HCT116 (cell line): ENCODE measurements at regions not wholly inside any gene's neighbourhood (a gene's known extent, or its start where the extent isn't known, plus 50 kb on each side); places are given as distances from the start of the nearest gene placed in this dataset.

Experiments used
- ATAC-seq: fragments of 200-7000 bp; cut with Tn5 transposase; 2 replicates; pipeline ENCODE4 v1.9.1; 2020; ENCODE audit warnings: mild to moderate bottlenecking, moderate library complexity
- BruUV-seq: library from RNA; stranded (reverse); fragments of 400-500 nt; replicated peaks from 2 replicates; lab custom pipeline; 2021; lab: Mats Ljungman, UMichigan
- CTCF ChIA-PET: fragments of 300-600 bp; sonication (Branson Sonifier 250); formaldehyde crosslinking; loops from one replicate; lab custom pipeline; 2021; ENCODE audit warnings: antibody characterized with exemption; lab: Charles Lee
- POLR2A ChIA-PET: fragments of 300-600, 350-600 bp; sonication (Branson Sonifier 250); formaldehyde crosslinking; loops from one replicate; lab custom pipeline; 2021; ENCODE audit warnings: antibody characterized with exemption; lab: Charles Lee
- RAD21 ChIA-PET, 2 experiments: fragments of 300-600 bp; sonication (Branson Sonifier 250); formaldehyde crosslinking; loops; one replicate each; lab custom pipeline; 2023; ENCODE audit warnings: low total read pairs in 2 of 2; ENCODE audit not compliant: uncharacterized antibody in 2 of 2, unreplicated experiment in 2 of 2, low non-redundant PET in 1 of 2; lab: Charles Lee
- DNase-seq: peaks from one replicate; pipeline ENCODE4 v3.0.0-alpha.2; 2010; ENCODE audit warnings: low read depth, low spot score
- H2AFZ ChIP-seq: fragments of 200-600 bp; shearing (Covaris generic), sonication (generic); 2 replicates; pipeline ENCODE4 v1.6.1; 2017; ENCODE audit warnings: low read depth, mixed run types, mixed read lengths, antibody characterized with exemption, low read length; ENCODE audit not compliant: poor library complexity, severe bottlenecking
- H3K27ac ChIP-seq: 2 replicates; pipeline ENCODE4 v1.5.1; 2012; ENCODE audit warnings: low read depth, low read length
- H3K27me3 ChIP-seq: fragments of 200-600 bp; sonication (generic); 2 replicates; pipeline ENCODE4 v1.6.1; 2016; ENCODE audit warnings: mixed run types, low read length, mixed read lengths; ENCODE audit not compliant: insufficient read depth
- H3K36me3 ChIP-seq, 2 experiments: fragments of 200-500 bp in 1 of 2; fragments of 200-600 bp in 1 of 2; sonication (Bioruptor generic) in 1 of 2; sonication (generic) in 1 of 2; 2 replicates each; pipeline versions ENCODE4 v1.5.1 to v1.6.1; 2014 to 2016; ENCODE audit warnings: low read length in 2 of 2, inconsistent platforms in 1 of 2, mixed read lengths in 1 of 2, mixed run types in 1 of 2; ENCODE audit not compliant: insufficient read depth in 2 of 2, control insufficient read depth in 1 of 2
- H3K4me1 ChIP-seq, 2 experiments: fragments of 200-600 bp in 1 of 2; sonication (generic) in 1 of 2; 2 replicates each; pipeline versions ENCODE4 v1.5.1 to v1.6.1; 2012 to 2017; ENCODE audit warnings: low read length in 2 of 2, inconsistent platforms in 1 of 2, mild to moderate bottlenecking in 1 of 2, mixed read lengths in 1 of 2, mixed run types in 1 of 2, moderate library complexity in 1 of 2; ENCODE audit not compliant: insufficient read depth in 2 of 2, control insufficient read depth in 1 of 2
- H3K4me2 ChIP-seq: fragments of 200-600 bp; sonication (generic); 2 replicates; pipeline ENCODE4 v1.6.1; 2017; ENCODE audit warnings: mixed run types, low read length, mixed read lengths
- H3K4me3 ChIP-seq, 2 experiments: fragments of 200-600 bp in 1 of 2; sonication (generic) in 1 of 2; replicated peaks in 1 of 2; 2 replicates each; pipeline ENCODE4 v1.5.1; 2011 to 2016; ENCODE audit warnings: low read length in 2 of 2, control low read depth in 1 of 2, low read depth in 1 of 2, mild to moderate bottlenecking in 1 of 2, mixed read lengths in 1 of 2, mixed run types in 1 of 2
- H3K79me2 ChIP-seq: fragments of 200-600 bp; sonication (generic); 2 replicates; pipeline ENCODE4 v1.6.1; 2017; ENCODE audit warnings: mild to moderate bottlenecking, mixed run types, low read length, moderate library complexity, mixed read lengths; ENCODE audit not compliant: insufficient read depth
- H3K9ac ChIP-seq: fragments of 200-600 bp; sonication (generic); 2 replicates; pipeline ENCODE4 v1.6.1; 2016; ENCODE audit warnings: low read length, mixed read lengths
- H3K9me2 ChIP-seq: fragments of 200-600 bp; sonication (generic), shearing (Covaris generic); 2 replicates; pipeline ENCODE4 v1.6.1; 2017; ENCODE audit warnings: mixed run types, mild to moderate bottlenecking, moderate library complexity; ENCODE audit not compliant: insufficient read depth
- H3K9me3 ChIP-seq, 2 experiments: fragments of 200-500 bp in 1 of 2; fragments of 200-600 bp in 1 of 2; sonication (Bioruptor generic) in 1 of 2; sonication (generic) in 1 of 2; 2 replicates each; pipeline ENCODE4 v1.6.1; 2014 to 2017; ENCODE audit warnings: low read length in 2 of 2, mixed read lengths in 2 of 2, inconsistent platforms in 1 of 2, low read depth in 1 of 2, mild to moderate bottlenecking in 1 of 2, mixed run types in 1 of 2, moderate library complexity in 1 of 2; ENCODE audit not compliant: control insufficient read depth in 1 of 2, insufficient read depth in 1 of 2
- H4K20me1 ChIP-seq: fragments of 200-600 bp; sonication (generic), shearing (Covaris generic); 2 replicates; pipeline ENCODE4 v1.6.1; 2017; ENCODE audit warnings: mixed run types, mild to moderate bottlenecking, moderate library complexity; ENCODE audit not compliant: insufficient read depth
- CBX3 ChIP-seq: IDR thresholded peaks from 2 replicates; pipeline ENCODE4 v1.6.1; 2012; ENCODE audit warnings: low read depth
- CEBPB ChIP-seq: IDR thresholded peaks from 2 replicates; pipeline ENCODE4 v1.6.1; 2012; ENCODE audit warnings: low read depth
- EGR1 ChIP-seq: IDR thresholded peaks from 2 replicates; pipeline ENCODE4 v1.6.1; 2012; ENCODE audit warnings: low read depth
- ELF1 ChIP-seq: IDR thresholded peaks from 2 replicates; pipeline ENCODE4 v1.6.1; 2012; ENCODE audit warnings: low read depth, borderline replicate concordance
- EZH2 ChIP-seq: fragments of 200-600 bp; sonication (generic); IDR thresholded peaks from 2 replicates; pipeline ENCODE4 v1.6.1; 2017; ENCODE audit warnings: antibody characterized with exemption, mixed run types
- JUND ChIP-seq: IDR thresholded peaks from 2 replicates; pipeline ENCODE4 v1.6.1; 2012
- POLR2A ChIP-seq: IDR thresholded peaks from 2 replicates; pipeline ENCODE4 v1.7.0; 2011; ENCODE audit warnings: borderline replicate concordance; ENCODE audit not compliant: insufficient read depth, insufficient read length; ENCODE audit errors: extremely low read depth
- POLR2AphosphoS5 ChIP-seq: IDR thresholded peaks from 2 replicates; pipeline ENCODE4 v1.6.1; 2011; ENCODE audit warnings: mild to moderate bottlenecking, low read depth, low read length, moderate library complexity
- RAD21 ChIP-seq: IDR thresholded peaks from 2 replicates; pipeline ENCODE4 v1.6.1; 2012; ENCODE audit warnings: low read depth, mild to moderate bottlenecking
- SIN3A ChIP-seq: IDR thresholded peaks from 2 replicates; pipeline ENCODE4 v1.6.1; 2012; ENCODE audit warnings: low read depth
- SP1 ChIP-seq: IDR thresholded peaks from 2 replicates; pipeline ENCODE4 v1.6.1; 2012; ENCODE audit warnings: low read depth
- YY1 ChIP-seq: IDR thresholded peaks from 2 replicates; pipeline ENCODE4 v1.6.1; 2011; ENCODE audit warnings: low read length, low read depth, moderate library complexity, mild to moderate bottlenecking; ENCODE audit not compliant: insufficient replicate concordance; ENCODE audit errors: extremely low read depth
- ZFX ChIP-seq: fragments of 450-650 bp; IDR thresholded peaks from 2 replicates; pipeline ENCODE4 v1.6.1; 2017
- ZNF274 ChIP-seq: fragments of 200-500 bp; sonication (Bioruptor generic); IDR thresholded peaks from 2 replicates; pipeline ENCODE4 v1.6.1; 2014; ENCODE audit warnings: mild to moderate bottlenecking, low read depth, low read length, inconsistent platforms
- intact Hi-C: fragments of 100-400 bp; cut with micrococcal nuclease; formaldehyde crosslinking; loops from 2 replicates; pipeline ENCODE4 v1.10.0; 2022
- TF ChIP-seq, protein P1 (sequence below): IDR thresholded peaks from 2 replicates; pipeline ENCODE4 v1.6.1; 2012; ENCODE audit warnings: low read depth
- TF ChIP-seq, protein P2 (sequence below): IDR thresholded peaks from 2 replicates; pipeline ENCODE4 v1.6.1; 2012

DNA sequence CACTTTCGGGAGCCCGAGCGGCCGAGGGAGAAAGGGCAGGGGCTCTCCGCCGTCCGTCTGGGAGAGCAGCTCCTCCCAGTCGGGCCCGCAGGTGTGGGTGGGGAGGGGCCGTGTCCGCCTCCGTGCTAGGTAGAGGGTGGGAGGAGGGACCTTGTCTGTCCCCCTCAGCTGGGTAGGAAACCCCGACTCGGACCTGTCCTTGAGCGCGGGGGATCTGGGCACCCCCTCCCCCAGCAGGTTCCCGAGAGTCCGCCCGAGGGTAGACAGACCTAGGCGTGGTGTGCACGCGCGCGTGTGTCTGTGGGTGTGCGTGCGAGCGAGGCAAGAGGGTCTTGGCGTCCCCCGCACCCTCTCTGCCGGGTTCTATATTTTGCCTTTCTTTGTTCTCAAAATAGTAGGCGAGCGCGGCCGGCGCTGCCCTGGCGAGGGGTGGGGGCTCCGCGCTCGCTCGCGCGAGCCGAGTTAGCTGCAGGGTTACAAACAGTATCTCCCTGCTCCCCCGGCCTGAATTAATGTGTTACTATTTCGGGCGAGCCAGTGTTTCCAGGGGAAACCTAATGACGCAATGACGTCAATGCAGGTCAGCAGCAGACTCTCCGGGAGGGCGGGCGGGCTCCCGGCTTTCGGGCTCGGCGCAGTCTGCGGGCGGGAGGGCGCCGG, 73.9 kb upstream of the LEP start:
- POLR2A ChIA-PET: no interaction called here
- Histone ChIP-seq H3K9me3 (no peaks in the 10 kb centered on the region), H4K20me1 (no peaks in the 10 kb centered on the region), H3K9me2 (no peaks in the 10 kb centered on the region), H3K27me3 (peaks cover 19% of the 10 kb centered on the region), H3K36me3 (no peaks in the 10 kb centered on the region), H3K79me2 (no peaks in the 10 kb centered on the region), H3K9ac (no peak overlapping the region), H3K27ac (no peak overlapping the region), H3K4me3 (no peak overlapping the region), H3K4me2 (no peak overlapping the region), H2AFZ (no peak overlapping the region), H3K4me1 (peaks cover 16 to 25% of the 10 kb centered on the region in 2 experiments)
- intact Hi-C loops: no loop called here
- no peak for DNase-seq
- TF ChIP-seq RAD21 (no peak), ZFX (no peak), EZH2 (no peak), CEBPB (no peak), JUND (no peak), EGR1 (no peak)
- no TSS peak for BruUV-seq
- RAD21 ChIA-PET: no interaction called here
- no peak for ATAC-seq
- CTCF ChIA-PET: no interaction called here

DNA sequence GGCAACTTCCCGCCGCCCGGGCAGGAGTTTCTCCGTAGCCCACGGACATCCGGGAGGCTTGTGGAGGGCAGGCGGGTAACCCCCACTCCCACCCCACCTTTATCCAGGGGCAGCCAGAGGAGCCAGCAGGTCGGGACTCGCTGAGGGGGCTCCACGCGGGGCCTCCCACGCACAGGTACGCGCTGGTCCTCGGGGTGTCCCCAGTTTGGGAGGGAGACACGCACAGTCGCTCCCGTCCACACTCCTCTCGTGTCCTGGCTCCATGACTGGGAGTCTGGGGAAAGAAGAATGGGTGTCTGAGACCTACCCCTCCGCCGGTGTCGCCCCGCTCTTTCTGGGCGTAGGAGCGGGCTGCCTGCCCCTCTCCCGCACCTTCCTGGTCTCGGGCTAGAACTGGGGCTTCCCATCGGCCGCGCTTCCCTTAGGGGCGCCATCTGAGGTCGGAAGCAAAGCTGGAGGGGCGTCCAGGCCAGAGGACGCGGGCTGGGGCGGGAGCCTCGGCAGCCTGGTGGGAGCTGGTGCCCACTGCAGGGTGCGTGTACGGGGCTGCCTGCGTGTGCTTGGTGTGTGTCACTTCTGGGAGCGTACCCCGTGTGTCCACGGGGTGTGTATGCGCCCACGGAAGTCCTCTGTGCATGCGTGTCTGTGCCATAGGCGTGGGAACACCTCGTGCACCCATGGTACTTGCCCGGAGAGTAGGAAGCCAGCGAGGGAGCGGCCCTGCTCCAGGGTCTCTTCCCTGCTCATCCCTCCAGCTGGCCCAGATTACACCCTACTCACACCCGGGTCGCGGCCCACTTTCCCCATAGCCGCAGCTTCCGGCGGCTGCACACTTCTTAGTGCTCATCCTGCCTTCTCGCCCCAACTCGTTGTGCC, 73.0 kb upstream of the LEP start:
- Histone ChIP-seq H3K27me3 (peaks cover 19% of the 10 kb centered on the region), H3K9me2 (no peaks in the 10 kb centered on the region), H4K20me1 (no peaks in the 10 kb centered on the region), H3K9ac (no peak overlapping the region), H3K27ac (no peak overlapping the region), H3K4me2 (no peak overlapping the region), H3K79me2 (no peaks in the 10 kb centered on the region), H3K4me3 (no peak overlapping the region), H3K9me3 (no peaks in the 10 kb centered on the region), H2AFZ (no peak overlapping the region), H3K36me3 (no peaks in the 10 kb centered on the region), H3K4me1 (peaks cover 16 to 25% of the 10 kb centered on the region in 2 experiments)
- BruUV-seq: no TSS peak
- ChIA-PET POLR2A (no interaction called here), CTCF (no interaction called here), RAD21 (no interaction called here)
- TF ChIP-seq, protein P1, sequence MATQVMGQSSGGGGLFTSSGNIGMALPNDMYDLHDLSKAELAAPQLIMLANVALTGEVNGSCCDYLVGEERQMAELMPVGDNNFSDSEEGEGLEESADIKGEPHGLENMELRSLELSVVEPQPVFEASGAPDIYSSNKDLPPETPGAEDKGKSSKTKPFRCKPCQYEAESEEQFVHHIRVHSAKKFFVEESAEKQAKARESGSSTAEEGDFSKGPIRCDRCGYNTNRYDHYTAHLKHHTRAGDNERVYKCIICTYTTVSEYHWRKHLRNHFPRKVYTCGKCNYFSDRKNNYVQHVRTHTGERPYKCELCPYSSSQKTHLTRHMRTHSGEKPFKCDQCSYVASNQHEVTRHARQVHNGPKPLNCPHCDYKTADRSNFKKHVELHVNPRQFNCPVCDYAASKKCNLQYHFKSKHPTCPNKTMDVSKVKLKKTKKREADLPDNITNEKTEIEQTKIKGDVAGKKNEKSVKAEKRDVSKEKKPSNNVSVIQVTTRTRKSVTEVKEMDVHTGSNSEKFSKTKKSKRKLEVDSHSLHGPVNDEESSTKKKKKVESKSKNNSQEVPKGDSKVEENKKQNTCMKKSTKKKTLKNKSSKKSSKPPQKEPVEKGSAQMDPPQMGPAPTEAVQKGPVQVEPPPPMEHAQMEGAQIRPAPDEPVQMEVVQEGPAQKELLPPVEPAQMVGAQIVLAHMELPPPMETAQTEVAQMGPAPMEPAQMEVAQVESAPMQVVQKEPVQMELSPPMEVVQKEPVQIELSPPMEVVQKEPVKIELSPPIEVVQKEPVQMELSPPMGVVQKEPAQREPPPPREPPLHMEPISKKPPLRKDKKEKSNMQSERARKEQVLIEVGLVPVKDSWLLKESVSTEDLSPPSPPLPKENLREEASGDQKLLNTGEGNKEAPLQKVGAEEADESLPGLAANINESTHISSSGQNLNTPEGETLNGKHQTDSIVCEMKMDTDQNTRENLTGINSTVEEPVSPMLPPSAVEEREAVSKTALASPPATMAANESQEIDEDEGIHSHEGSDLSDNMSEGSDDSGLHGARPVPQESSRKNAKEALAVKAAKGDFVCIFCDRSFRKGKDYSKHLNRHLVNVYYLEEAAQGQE: no peak
- TF ChIP-seq, protein P2, sequence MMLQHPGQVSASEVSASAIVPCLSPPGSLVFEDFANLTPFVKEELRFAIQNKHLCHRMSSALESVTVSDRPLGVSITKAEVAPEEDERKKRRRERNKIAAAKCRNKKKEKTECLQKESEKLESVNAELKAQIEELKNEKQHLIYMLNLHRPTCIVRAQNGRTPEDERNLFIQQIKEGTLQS: no peak
- no peak for TF ChIP-seq EZH2
- no peak for TF ChIP-seq ZFX
- TF ChIP-seq CEBPB: no peak
- no peak for TF ChIP-seq POLR2AphosphoS5
- TF ChIP-seq EGR1: no peak
- TF ChIP-seq CBX3: no peak
- TF ChIP-seq ELF1: no peak
- no peak for TF ChIP-seq SP1
- TF ChIP-seq YY1: no peak
- no peak for TF ChIP-seq SIN3A
- TF ChIP-seq ZNF274: no peak
- TF ChIP-seq POLR2A: no peak
- intact Hi-C loops: no loop called here
- DNase-seq (no peak), ATAC-seq (no peak)
